ENCODE measurements at regions not wholly inside any gene's neighbourhood (a gene's known extent, or its start where the extent isn't known, plus 50 kb on each side); places are given as distances from the start of the nearest gene placed in this dataset.

DNA sequence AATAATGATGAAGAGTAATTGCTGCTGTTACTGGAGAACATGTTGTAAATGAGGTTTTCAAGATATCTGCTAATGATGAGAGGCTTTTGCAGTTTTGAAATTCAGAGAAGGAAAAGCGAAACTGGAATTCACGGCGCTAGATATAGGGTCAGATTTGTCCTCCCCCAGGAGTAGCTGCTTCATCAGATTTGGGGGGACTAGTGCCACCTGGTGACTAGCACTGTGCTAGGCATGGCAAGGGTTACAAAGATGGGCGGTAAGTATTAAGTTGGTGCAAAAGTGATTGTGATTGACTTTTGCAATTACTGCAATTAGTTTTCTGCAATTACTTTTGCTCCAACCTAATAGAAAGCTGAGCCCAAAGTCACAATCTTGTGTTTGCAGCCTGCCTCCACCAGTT lies 879.9 kb upstream of the TENM4 start:
- DNase-seq (no peak), ATAC-seq (no peak)
- Histone ChIP-seq H3K4me3 (no peak overlapping the region), H3K27ac (no peak overlapping the region), H3K9me3 (no peaks in the 10 kb centered on the region), H3K27me3 (ENCODE audit: low read depth) (no peaks in the 10 kb centered on the region), H3K4me1 (no peaks in the 10 kb centered on the region), H3K36me3 (no peaks in the 10 kb centered on the region)
- TF ChIP-seq, protein P1, sequence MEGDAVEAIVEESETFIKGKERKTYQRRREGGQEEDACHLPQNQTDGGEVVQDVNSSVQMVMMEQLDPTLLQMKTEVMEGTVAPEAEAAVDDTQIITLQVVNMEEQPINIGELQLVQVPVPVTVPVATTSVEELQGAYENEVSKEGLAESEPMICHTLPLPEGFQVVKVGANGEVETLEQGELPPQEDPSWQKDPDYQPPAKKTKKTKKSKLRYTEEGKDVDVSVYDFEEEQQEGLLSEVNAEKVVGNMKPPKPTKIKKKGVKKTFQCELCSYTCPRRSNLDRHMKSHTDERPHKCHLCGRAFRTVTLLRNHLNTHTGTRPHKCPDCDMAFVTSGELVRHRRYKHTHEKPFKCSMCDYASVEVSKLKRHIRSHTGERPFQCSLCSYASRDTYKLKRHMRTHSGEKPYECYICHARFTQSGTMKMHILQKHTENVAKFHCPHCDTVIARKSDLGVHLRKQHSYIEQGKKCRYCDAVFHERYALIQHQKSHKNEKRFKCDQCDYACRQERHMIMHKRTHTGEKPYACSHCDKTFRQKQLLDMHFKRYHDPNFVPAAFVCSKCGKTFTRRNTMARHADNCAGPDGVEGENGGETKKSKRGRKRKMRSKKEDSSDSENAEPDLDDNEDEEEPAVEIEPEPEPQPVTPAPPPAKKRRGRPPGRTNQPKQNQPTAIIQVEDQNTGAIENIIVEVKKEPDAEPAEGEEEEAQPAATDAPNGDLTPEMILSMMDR (IDR thresholded peaks at IDR 0.05) = no peak
- intact Hi-C loops (cut with DNase I) = no loop called here

DNA sequence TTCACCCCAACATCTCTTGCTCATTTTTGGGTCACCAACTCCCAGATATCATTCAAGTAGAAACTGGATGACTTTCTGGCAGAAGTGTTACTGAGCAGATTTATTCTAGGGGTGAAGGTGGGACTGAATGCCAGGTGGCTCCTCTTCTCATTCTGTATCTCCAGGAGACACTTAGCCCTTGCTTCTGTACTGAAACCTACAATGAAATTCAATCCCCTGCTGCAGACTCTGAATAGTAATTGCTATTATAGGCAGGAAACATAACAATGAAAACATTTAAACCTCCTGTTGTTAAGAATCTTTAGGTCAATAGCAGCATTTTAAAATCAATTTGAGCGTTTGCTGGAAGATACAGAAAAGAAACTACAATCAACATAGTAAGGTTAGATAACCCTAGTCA lies 879.4 kb upstream of the TENM4 start:
- Histone ChIP-seq H3K27me3 (ENCODE audit: low read depth) (no peaks in the 10 kb centered on the region), H3K36me3 (no peaks in the 10 kb centered on the region), H3K27ac (no peak overlapping the region), H3K4me3 (no peak overlapping the region), H3K9me3 (no peaks in the 10 kb centered on the region), H3K4me1 (no peaks in the 10 kb centered on the region)
- ATAC-seq (no peak), DNase-seq (no peak)
- intact Hi-C loops (cut with DNase I) = no loop called here
- TF ChIP-seq, protein P1 (IDR thresholded peaks at IDR 0.05) = no peak

- Histone ChIP-seq H3K4me1 (no peaks in the 10 kb centered on the region), H3K27me3 (ENCODE audit: low read depth) (no peaks in the 10 kb centered on the region), H3K36me3 (no peaks in the 10 kb centered on the region), H3K9me3 (no peaks in the 10 kb centered on the region), H3K4me3 (no peak overlapping the region), H3K27ac (no peak overlapping the region)
- intact Hi-C loops (cut with DNase I) = no loop called here
- TF ChIP-seq, protein P1 (IDR thresholded peaks at IDR 0.05) = no peak
- DNase-seq (no peak), ATAC-seq (no peak)
These were observed 876.8 kb upstream of the TENM4 start for GRCh38 chr11:80317612-80318011.

- no peak for ATAC-seq
- H3K4me3 ChIP-seq = no peak overlapping the region
- H3K36me3 ChIP-seq = no peaks in the 10 kb centered on the region
- DNase-seq = no peak
- H3K27me3 ChIP-seq (ENCODE audit: low read depth) = no peaks in the 10 kb centered on the region
- H3K27ac ChIP-seq = no peak overlapping the region
- H3K9me3 ChIP-seq = no peaks in the 10 kb centered on the region
- TF ChIP-seq, protein P1 (IDR thresholded peaks at IDR 0.05) = no peak
- H3K4me1 ChIP-seq = no peaks in the 10 kb centered on the region
- intact Hi-C loops (cut with DNase I) = no loop called here
These were observed 874.4 kb upstream of the TENM4 start for GRCh38 chr11:80315200-80315599.

DNA sequence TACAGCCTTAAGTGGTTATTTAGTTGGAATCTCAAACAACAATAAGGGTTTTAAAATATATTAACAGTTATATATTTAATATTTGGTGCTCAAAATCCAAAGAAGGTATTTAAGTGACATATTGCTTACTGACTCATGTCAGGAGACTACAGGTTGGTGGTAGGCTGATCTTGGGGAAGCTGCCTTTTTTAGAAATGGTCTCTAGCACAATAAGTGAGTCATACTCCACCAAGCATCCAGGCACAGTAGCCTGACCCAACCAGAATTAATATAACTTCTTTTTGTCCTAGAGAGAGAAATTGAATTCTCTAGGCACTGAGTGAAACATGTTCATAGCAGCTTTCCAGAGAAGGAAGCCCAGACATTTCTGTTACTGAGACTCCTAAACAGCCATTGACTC lies 868.5 kb upstream of the TENM4 start:
- Histone ChIP-seq H3K27ac (no peak overlapping the region), H3K36me3 (no peaks in the 10 kb centered on the region), H3K4me1 (no peaks in the 10 kb centered on the region), H3K4me3 (no peak overlapping the region), H3K27me3 (ENCODE audit: low read depth) (no peaks in the 10 kb centered on the region), H3K9me3 (no peaks in the 10 kb centered on the region)
- ATAC-seq (no peak), DNase-seq (no peak)
- TF ChIP-seq, protein P1 (IDR thresholded peaks at IDR 0.05) = no peak
- intact Hi-C loops (cut with DNase I) = no loop called here

DNA sequence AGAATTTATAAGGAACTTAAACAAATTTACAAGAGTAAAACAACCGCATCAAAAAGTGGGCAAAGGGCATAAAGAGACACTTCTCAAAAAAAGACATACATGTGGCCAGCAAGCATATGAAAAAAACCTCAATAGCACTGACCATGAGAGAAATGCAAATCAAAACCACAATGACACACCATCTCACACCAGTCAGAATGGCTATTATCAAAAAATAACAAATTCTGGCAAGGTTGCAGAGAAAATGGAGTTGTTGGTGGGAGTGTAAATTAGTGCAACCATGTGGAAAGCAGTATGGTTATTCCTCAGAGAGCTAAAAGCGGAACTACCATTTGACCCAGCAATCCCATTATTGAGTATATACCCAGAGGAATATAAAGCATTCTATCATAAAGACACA lies 866.8 kb upstream of the TENM4 start:
- TF ChIP-seq, protein P1 (IDR thresholded peaks at IDR 0.05) = no peak
- no peak for DNase-seq
- Histone ChIP-seq H3K27ac (no peak overlapping the region), H3K27me3 (ENCODE audit: low read depth) (no peaks in the 10 kb centered on the region), H3K9me3 (no peaks in the 10 kb centered on the region), H3K4me1 (no peaks in the 10 kb centered on the region), H3K4me3 (no peak overlapping the region), H3K36me3 (no peaks in the 10 kb centered on the region)
- intact Hi-C loops (cut with DNase I) = no loop called here
- no peak for ATAC-seq

Data from lower lobe of right lung (tissue), 2 donors.